ENCODE measurements at regions not wholly inside any gene's neighbourhood (a gene's known extent, or its start where the extent isn't known, plus 50 kb on each side); places are given as distances from the start of the nearest gene placed in this dataset.
A peak's percentile ranks its signal among the peaks of the same experiment; 100 is the strongest.

DNA sequence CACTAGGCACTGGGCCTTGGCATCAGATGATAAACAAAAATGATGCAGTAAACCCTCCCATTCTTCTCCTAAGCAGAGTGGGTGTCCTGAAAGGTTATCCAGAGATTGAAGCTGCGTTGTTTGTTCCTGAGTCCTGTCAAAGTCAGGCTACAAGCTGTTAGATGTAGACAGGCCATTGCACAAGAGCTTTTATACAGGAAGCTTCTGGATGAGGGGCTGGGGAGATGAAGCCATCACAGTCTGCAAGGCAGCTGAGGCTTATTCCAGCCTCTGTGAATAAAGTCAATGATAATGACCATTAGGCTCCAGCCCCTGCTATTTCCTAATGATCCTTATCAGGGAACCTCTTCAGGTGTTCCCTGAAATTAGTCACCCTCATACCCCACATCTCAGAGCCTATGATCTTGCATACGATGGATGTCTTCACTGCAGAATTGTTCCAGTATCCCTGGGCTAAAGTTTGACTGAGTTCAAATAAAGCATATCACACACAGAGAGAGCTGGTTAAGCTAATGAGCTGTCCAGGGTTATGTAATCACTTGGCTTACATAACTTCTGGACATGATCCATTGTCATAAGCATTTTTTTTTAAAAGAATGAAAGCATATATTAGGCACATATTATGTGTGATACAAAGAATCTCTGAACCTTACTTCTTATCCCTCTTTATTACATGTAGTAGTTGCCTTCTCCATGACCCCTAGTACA lies 337.1 kb upstream of the OR4E1 start:
- in situ Hi-C loops (cut with MboI; ENCODE audit: low pct_unique_long_range_greater_than_20kb, low sequenced_read_pairs), result no loop called here
- DNase-seq, result no peak

GRCh38 chr14:22008766-22009165 lies 335.1 kb upstream of the OR4E1 start:
- in situ Hi-C loops (cut with MboI; ENCODE audit: low pct_unique_long_range_greater_than_20kb, low sequenced_read_pairs), result no loop called here
- DNase-seq, result no peak

DNA sequence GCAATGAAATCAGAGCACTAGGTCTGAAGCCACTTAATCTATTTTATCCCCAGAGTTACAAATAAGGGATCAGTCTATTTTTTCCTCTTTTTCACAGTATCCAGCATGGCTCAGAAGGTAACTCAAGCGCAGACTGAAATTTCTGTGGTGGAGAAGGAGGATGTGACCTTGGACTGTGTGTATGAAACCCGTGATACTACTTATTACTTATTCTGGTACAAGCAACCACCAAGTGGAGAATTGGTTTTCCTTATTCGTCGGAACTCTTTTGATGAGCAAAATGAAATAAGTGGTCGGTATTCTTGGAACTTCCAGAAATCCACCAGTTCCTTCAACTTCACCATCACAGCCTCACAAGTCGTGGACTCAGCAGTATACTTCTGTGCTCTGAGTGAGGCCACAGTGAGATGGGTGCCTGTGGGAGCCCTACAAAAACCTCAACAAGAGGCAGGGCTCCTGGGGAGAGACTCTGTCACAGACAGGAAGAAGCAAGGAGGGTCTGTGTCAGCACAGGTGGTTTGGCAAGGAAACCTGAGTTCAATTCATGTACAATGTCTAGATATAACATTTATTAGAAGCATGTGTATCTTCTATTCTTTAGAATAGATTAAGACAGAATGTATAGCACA lies 334.3 kb upstream of the OR4E1 start:
- no peak for DNase-seq
- in situ Hi-C loops (cut with MboI; ENCODE audit: low pct_unique_long_range_greater_than_20kb, low sequenced_read_pairs), result no loop called here

- in situ Hi-C loops (cut with MboI; ENCODE audit: low pct_unique_long_range_greater_than_20kb, low sequenced_read_pairs), result no loop called here
- DNase-seq, result no peak
These were observed 333.7 kb upstream of the OR4E1 start for GRCh38 chr14:22007363-22007762.

DNA sequence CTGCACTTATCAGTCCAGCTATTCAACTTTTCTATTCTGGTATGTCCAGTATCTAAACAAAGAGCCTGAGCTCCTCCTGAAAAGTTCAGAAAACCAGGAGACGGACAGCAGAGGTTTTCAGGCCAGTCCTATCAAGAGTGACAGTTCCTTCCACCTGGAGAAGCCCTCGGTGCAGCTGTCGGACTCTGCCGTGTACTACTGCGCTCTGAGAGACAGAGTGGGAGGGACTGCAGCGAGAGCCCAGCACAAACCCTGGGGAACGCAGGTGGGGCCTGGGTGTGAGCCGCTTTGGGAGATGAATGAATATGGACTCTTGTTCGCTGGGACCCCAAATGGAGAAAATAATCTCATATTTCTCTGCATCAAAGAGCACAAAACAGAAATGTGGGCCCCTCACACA lies 329.8 kb upstream of the OR4E1 start:
- in situ Hi-C loops (cut with MboI; ENCODE audit: low pct_unique_long_range_greater_than_20kb, low sequenced_read_pairs), result no loop called here
- no peak for DNase-seq

- in situ Hi-C loops (cut with MboI; ENCODE audit: low pct_unique_long_range_greater_than_20kb, low sequenced_read_pairs), result no loop called here
These were observed 329.3 kb upstream of the OR4E1 start for GRCh38 chr14:22002860-22003284.

DNA sequence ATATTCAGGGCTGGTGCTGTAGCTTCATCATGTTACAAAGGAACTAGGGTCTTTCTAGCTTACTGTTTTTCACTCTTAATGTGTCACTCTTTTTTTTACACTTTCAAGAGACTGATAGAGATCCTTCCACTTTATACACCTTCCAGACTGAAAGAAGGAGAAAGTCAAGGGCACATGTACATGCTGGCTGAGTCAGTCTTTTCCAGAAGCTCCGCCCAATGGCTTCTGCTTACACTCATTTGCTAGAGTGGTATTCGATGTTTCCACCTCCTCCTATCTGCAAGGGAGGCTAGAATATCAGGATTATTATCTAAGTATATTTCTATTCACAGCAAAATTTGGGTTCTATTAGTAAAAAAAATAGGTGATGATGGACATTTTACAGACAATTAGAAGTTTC lies 325.8 kb upstream of the OR4E1 start:
- no peak for DNase-seq
- in situ Hi-C loops (cut with MboI; ENCODE audit: low pct_unique_long_range_greater_than_20kb, low sequenced_read_pairs), result no loop called here

More at GRCh38 chr14:22002860-22003284, 329.3 kb upstream of the OR4E1 start:
- DNase-seq, result peak; percentile 14

DNA sequence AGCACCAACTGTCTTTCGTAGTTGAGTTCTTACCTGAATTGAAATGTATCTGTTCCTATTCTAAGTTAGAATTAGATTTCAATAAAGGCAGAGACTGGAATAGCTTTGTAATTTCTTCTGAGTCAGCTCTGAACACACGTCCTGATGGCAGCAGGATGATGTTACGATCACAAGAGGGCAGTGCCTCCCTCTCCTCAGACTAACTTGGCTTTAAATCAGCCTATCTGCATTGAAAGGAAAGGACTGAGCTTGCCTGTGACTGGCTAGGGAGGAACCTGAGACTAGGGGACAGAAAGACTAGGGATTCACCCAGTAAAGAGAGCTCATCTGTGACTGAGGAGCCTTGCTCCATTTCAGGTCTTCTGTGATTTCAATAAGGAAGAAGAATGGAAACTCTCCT lies 323.7 kb upstream of the OR4E1 start:
- in situ Hi-C loops (cut with MboI; ENCODE audit: low pct_unique_long_range_greater_than_20kb, low sequenced_read_pairs), result no loop called here
- peak; percentile 8 for DNase-seq

DNA sequence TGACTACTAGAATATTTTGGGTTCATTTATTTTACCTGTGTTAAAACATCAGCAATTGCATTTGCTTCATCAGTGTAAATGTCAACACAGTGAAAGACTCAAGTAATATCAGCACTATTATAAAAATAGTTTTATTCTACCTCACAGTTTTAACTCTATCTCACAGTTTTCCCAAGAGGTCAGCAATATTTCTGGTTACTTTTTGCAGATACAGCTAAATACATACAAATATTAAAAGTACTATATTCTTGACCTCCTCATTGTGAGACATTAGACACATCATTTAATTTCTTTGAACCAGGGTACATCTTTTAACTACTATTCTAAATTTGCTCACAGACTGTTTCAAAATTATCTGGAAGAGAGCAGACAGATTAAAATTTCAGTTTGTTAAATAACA lies 321.7 kb upstream of the OR4E1 start:
- in situ Hi-C loops (cut with MboI; ENCODE audit: low pct_unique_long_range_greater_than_20kb, low sequenced_read_pairs), result no loop called here
- no peak for DNase-seq

GRCh38 chr14:21993837-21994236 lies 320.2 kb upstream of the OR4E1 start:
- in situ Hi-C loops (cut with MboI; ENCODE audit: low pct_unique_long_range_greater_than_20kb, low sequenced_read_pairs), result no loop called here
- no peak for DNase-seq

GRCh38 chr14:21993070-21993469 lies 319.5 kb upstream of the OR4E1 start:
- no peak for DNase-seq
- in situ Hi-C loops (cut with MboI; ENCODE audit: low pct_unique_long_range_greater_than_20kb, low sequenced_read_pairs), result no loop called here

- no peak for DNase-seq
These were observed 317.5 kb upstream of the OR4E1 start for GRCh38 chr14:21991130-21991529.

GRCh38 chr14:21990116-21990515 lies 316.5 kb upstream of the OR4E1 start:
- in situ Hi-C loops (cut with MboI; ENCODE audit: low pct_unique_long_range_greater_than_20kb, low sequenced_read_pairs), result no loop called here
- DNase-seq, result peak; percentile 7

More at GRCh38 chr14:21991130-21991529, 317.5 kb upstream of the OR4E1 start:
- in situ Hi-C loops (cut with MboI; ENCODE audit: low pct_unique_long_range_greater_than_20kb, low sequenced_read_pairs), result no loop called here

DNA sequence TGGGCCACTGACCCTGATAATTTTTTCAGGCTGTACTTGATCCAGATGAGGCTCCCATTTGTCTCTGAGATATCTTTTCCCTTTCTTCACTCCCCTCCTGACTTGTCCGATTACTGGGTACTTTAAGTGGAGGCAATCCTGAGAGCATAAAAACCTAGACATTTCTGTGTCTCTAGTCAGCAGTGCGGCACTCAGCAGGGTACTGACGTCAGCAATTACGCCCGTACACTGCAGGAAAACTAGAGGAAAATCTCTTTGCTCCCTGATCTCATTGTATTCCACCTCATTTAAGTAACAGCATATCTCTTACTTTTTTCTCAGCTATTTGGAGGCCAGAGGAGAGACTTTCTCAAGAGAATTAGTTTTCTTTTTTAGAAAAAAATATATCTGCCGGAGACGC lies 315.5 kb upstream of the OR4E1 start:
- in situ Hi-C loops (cut with MboI; ENCODE audit: low pct_unique_long_range_greater_than_20kb, low sequenced_read_pairs), result no loop called here
- no peak for DNase-seq

DNA sequence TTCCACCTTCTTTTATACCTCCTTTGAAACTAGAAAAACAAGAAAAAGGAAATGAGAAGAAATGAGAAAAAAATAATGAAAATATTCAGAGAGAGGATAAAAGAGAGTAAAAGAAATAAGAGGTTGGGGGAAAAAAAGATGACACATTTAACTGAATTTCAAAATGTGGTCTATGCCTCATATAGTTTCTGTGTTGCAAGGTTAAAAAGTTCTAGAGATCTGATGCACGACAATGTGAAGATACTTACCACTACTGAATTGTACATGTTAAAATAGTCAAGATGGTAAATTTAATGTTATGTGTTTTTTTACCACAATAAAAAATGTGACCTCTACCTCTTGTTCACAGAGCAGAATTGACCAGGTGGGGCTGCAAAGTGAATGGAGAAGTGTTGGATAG lies 314.8 kb upstream of the OR4E1 start:
- in situ Hi-C loops (cut with MboI; ENCODE audit: low pct_unique_long_range_greater_than_20kb, low sequenced_read_pairs), result no loop called here
- no peak for DNase-seq

GRCh38 chr14:21987937-21988336 lies 314.3 kb upstream of the OR4E1 start:
- peak; percentile 30 for DNase-seq
- in situ Hi-C loops (cut with MboI; ENCODE audit: low pct_unique_long_range_greater_than_20kb, low sequenced_read_pairs), result no loop called here

GRCh38 chr14:21985081-21985480 lies 311.5 kb upstream of the OR4E1 start:
- in situ Hi-C loops (cut with MboI; ENCODE audit: low pct_unique_long_range_greater_than_20kb, low sequenced_read_pairs), result no loop called here
- DNase-seq, result no peak

GRCh38 chr14:21978999-21979314 lies 305.3 kb upstream of the OR4E1 start:
- in situ Hi-C loops (cut with MboI; ENCODE audit: low pct_unique_long_range_greater_than_20kb, low sequenced_read_pairs), result no loop called here
- no peak for DNase-seq

DNA sequence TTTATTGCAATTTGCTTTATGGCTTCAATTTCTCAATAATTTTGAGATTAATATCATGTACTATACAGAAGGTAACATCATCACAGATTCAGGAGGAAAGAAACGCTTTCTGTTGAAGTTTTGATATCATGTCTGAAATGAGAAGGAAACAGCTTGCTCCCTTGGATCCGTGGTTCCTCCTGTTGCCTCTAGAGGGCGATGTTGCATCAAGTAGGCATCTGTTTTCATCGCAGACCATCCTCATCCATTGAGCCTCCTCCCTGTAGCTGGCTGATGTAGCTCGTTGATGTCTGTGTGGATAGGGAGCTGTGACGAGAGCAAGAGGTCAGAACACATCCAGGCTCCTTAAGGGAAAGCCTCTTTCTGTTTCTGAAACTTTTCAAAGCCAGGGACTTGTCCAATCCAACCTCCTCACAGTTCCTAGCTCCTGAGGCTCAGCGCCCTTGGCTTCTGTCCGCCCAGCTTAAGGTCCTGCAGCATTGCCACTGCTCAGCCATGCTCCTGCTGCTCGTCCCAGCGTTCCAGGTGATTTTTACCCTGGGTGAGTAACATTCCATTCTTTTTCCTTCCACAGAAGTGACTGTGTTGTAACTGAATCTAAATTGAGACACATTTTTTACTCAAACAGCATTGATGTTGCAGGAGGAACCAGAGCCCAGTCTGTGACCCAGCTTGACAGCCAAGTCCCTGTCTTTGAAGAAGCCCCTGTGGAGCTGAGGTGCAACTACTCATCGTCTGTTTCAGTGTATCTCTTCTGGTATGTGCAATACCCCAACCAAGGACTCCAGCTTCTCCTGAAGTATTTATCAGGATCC lies 304.8 kb upstream of the OR4E1 start:
- peak; percentile 52 for DNase-seq
- in situ Hi-C loops (cut with MboI; ENCODE audit: low pct_unique_long_range_greater_than_20kb, low sequenced_read_pairs), result no loop called here

DNA sequence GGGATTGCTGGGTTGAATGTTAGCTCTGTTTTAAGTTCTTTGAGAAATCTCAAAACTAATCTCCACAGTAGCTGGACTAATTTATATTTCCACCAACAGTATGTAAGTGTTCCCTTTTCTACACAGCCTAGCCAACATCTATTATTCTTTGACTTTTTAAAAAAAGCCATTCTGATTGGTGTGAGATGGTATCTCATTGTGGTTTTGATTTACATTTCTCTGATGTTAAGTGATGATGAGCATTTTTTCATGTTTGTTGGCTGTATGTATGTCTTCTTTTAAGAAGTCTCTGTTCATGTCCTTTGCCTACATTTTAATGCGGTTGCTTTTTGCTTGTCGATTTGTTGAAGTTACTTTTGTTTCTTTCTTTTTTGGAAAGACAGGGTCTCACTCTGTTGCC lies 301.1 kb upstream of the OR4E1 start:
- in situ Hi-C loops (cut with MboI; ENCODE audit: low pct_unique_long_range_greater_than_20kb, low sequenced_read_pairs), result no loop called here
- no peak for DNase-seq

Data from KBM-7 (cell line).